SK-N-SH (cell line): ENCODE measurements at regions not wholly inside any gene's neighbourhood (a gene's known extent, or its start where the extent isn't known, plus 50 kb on each side); places are given as distances from the start of the nearest gene placed in this dataset.
A peak's percentile ranks its signal among the peaks of the same experiment; 100 is the strongest.

Source experiments
- CTCF ChIA-PET: fragments of 300-600, 350-600 bp; formaldehyde crosslinking; extraction: SDS; loops from one replicate; lab custom pipeline; 2021; lab: Yijun Ruan, JAX
- POLR2A ChIA-PET: fragments of 350-600 bp; sonication (Branson Sonifier 250); formaldehyde crosslinking; extraction: SDS; loops from one replicate; lab custom pipeline; 2020; ENCODE audit warnings: antibody characterized with exemption, inconsistent platforms; lab: Yijun Ruan, JAX
- DNase-seq: peaks from one replicate; pipeline ENCODE4 v3.0.0; 2012
- H2AFZ ChIP-seq: fragments of 200-600 bp; sonication (generic); 2 replicates; pipeline ENCODE4 v1.8.1; 2016; ENCODE audit warnings: antibody characterized with exemption, mild to moderate bottlenecking, low read depth
- H3F3A ChIP-seq: fragments of 200-600 bp; sonication (generic); replicated peaks from 2 replicates; pipeline ENCODE3; 2016; ENCODE audit warnings: antibody characterized with exemption, mild to moderate bottlenecking; ENCODE audit not compliant: insufficient read depth
- H3K27ac ChIP-seq, 2 experiments: fragments of 200-500 bp in 1 of 2; fragments of 200-600 bp in 1 of 2; sonication (Bioruptor generic) in 1 of 2; sonication (generic), shearing (Covaris generic) in 1 of 2; 2 replicates each; pipeline versions ENCODE4 v1.5.1 to v1.6.1; 2014 to 2016; ENCODE audit warnings: low read depth in 2 of 2, inconsistent platforms in 1 of 2, low read length in 1 of 2, mild to moderate bottlenecking in 1 of 2, mixed read lengths in 1 of 2
- H3K27me3 ChIP-seq: fragments of 200-600 bp; sonication (generic), shearing (Covaris generic); 2 replicates; pipeline ENCODE4 v1.6.1; 2016; ENCODE audit warnings: mixed run types; ENCODE audit not compliant: insufficient read depth
- H3K36me3 ChIP-seq, 2 experiments: fragments of 200-500 bp in 1 of 2; fragments of 200-600 bp in 1 of 2; sonication (Bioruptor generic) in 1 of 2; sonication (generic) in 1 of 2; replicated peaks in 1 of 2; 2 replicates each; pipeline versions ENCODE3 to v1.5.1; 2014 to 2016; ENCODE audit warnings: low read length in 1 of 2, mild to moderate bottlenecking in 1 of 2; ENCODE audit not compliant: insufficient read depth in 2 of 2, control insufficient read depth in 1 of 2
- H3K4me1 ChIP-seq, 2 experiments: fragments of 200-500 bp in 1 of 2; fragments of 200-600 bp in 1 of 2; sonication (Bioruptor generic) in 1 of 2; sonication (generic), shearing (Covaris generic) in 1 of 2; 2 replicates each; pipeline versions ENCODE4 v1.5.1 to v1.6.1; 2014 to 2016; ENCODE audit warnings: low read depth in 1 of 2, low read length in 1 of 2, mixed run types in 1 of 2; ENCODE audit not compliant: insufficient read depth in 2 of 2, control insufficient read depth in 1 of 2
- H3K4me2 ChIP-seq: fragments of 200-600 bp; sonication (generic), shearing (Covaris generic); 2 replicates; pipeline ENCODE4 v1.6.1; 2017; ENCODE audit warnings: mixed run types
- H3K4me3 ChIP-seq, 2 experiments: fragments of 200-500 bp in 1 of 2; fragments of 200-600 bp in 1 of 2; sonication (Bioruptor generic) in 1 of 2; sonication (generic), shearing (Covaris generic) in 1 of 2; 2 replicates each; pipeline versions ENCODE4 v1.5.1 to v1.8.1; 2014 to 2016; ENCODE audit warnings: low read depth in 2 of 2, inconsistent platforms in 1 of 2, low read length in 1 of 2, mild to moderate bottlenecking in 1 of 2, mixed read lengths in 1 of 2, moderate library complexity in 1 of 2
- H3K79me2 ChIP-seq: fragments of 200-600 bp; sonication (generic); 2 replicates; pipeline ENCODE4 v1.8.1; 2017; ENCODE audit warnings: mild to moderate bottlenecking; ENCODE audit not compliant: insufficient read depth
- H3K9ac ChIP-seq: fragments of 200-600 bp; sonication (generic); 2 replicates; pipeline ENCODE4 v1.6.1; 2017; ENCODE audit warnings: mixed run types
- H3K9me2 ChIP-seq: fragments of 200-600 bp; sonication (generic); 2 replicates; pipeline ENCODE4 v1.6.1; 2017; ENCODE audit warnings: mixed run types
- H3K9me3 ChIP-seq: fragments of 200-600 bp; sonication (generic); 2 replicates; pipeline ENCODE4 v1.6.1; 2017; ENCODE audit warnings: mixed run types, mild to moderate bottlenecking, moderate library complexity
- H4K20me1 ChIP-seq: fragments of 200-600 bp; sonication (generic); 2 replicates; pipeline ENCODE4 v1.6.1; 2017; ENCODE audit warnings: mild to moderate bottlenecking, mixed run types; ENCODE audit not compliant: insufficient read depth
- ELF1 ChIP-seq: IDR thresholded peaks from 2 replicates; pipeline ENCODE4 v1.4.0; 2012
- EP300 ChIP-seq, 2 experiments: IDR thresholded peaks; 2 replicates each; pipeline versions ENCODE4 v1.4.0 to v1.6.1; 2012; ENCODE audit warnings: borderline replicate concordance in 1 of 2, low read depth in 1 of 2, low read length in 1 of 2
- FOXJ3 ChIP-seq: sonication (generic); formaldehyde crosslinking; IDR thresholded peaks from 2 replicates; pipeline ENCODE4 v1.5.1; 2020; ENCODE audit warnings: mild to moderate bottlenecking, missing genetic modification reagents
- GABPA ChIP-seq: IDR thresholded peaks from 2 replicates; pipeline ENCODE4 v1.4.0; 2012; ENCODE audit warnings: low read depth, mild to moderate bottlenecking
- IRF3 ChIP-seq: fragments of 150-350 bp; IDR thresholded peaks from 2 replicates; pipeline ENCODE4 v1.6.1; 2016; ENCODE audit warnings: mild to moderate bottlenecking, low read depth, low read length
- JUND ChIP-seq: IDR thresholded peaks from 2 replicates; pipeline ENCODE4 v1.4.0; 2012
- POLR2AphosphoS5 ChIP-seq: IDR thresholded peaks from 2 replicates; pipeline ENCODE4 v1.6.1; 2012; ENCODE audit warnings: low read depth, low read length
- RAD21 ChIP-seq: IDR thresholded peaks from 2 replicates; pipeline ENCODE4 v1.6.1; 2012; ENCODE audit warnings: mild to moderate bottlenecking, low read length
- RCOR1 ChIP-seq: fragments of 150-350 bp; IDR thresholded peaks from 2 replicates; pipeline ENCODE4 v1.6.1; 2017; ENCODE audit warnings: antibody characterized with exemption, low read length
- RFX5 ChIP-seq: IDR thresholded peaks from 2 replicates; pipeline ENCODE4 v1.6.1; 2012; ENCODE audit warnings: mild to moderate bottlenecking, improper control_type of control experiment, low read length
- SMC3 ChIP-seq: IDR thresholded peaks from 2 replicates; pipeline ENCODE4 v1.6.1; 2012; ENCODE audit warnings: low read depth, low read length, improper control_type of control experiment
- TEAD4 ChIP-seq: IDR thresholded peaks from 2 replicates; pipeline ENCODE4 v1.4.0; 2012; ENCODE audit warnings: mild to moderate bottlenecking, borderline replicate concordance; ENCODE audit not compliant: insufficient read depth
- USF2 ChIP-seq: fragments of 150-350 bp; IDR thresholded peaks from 2 replicates; pipeline ENCODE4 v1.6.1; 2017; ENCODE audit warnings: antibody characterized with exemption, low read length, low read depth, borderline replicate concordance
- WGBS: methylation state at CpG from one replicate; pipeline ENCODE4 v1.1.6; 2017; ENCODE audit warnings: low lambda C conversion rate; 5-methylcytosine and 5-hydroxymethylcytosine counted together
- TF ChIP-seq, protein P1 (sequence below): fragments of 200-600 bp; sonication (generic); IDR thresholded peaks from 2 replicates; pipeline ENCODE4 v1.6.1; 2017; ENCODE audit warnings: antibody characterized with exemption, mild to moderate bottlenecking, moderate library complexity

DNA sequence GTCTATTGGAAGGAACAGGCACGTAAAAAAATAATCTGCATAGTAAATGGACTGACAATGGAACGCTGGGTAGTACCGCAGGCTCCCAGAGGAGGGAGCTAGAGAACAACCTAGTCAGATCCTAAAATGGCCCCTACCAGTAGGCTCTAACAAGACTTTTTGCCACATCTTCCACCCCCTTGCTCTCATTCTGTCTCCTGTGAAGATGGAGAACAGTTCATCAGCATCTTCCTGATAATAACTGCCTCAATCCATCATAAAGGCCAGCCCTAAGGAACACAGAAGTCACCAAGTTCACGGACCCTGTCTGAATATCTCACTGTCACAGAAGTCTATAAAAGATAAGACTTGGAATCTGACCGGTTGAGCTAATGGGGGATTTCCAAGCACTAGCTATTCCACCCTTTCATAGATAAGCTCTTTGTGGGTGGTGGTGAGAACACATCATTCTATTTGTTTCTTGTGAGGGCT is 133.4 kb downstream of the SLC1A3 start:
- peaks cover 22% of the 10 kb centered on the region; the same call in 1 of the 2 replicates for H3K27me3 ChIP-seq
- no peaks in the 10 kb centered on the region for H3K9me2 ChIP-seq
- DNase-seq: peak; percentile 57
- POLR2A ChIA-PET: no interaction called here
- H4K20me1 ChIP-seq: no peaks in the 10 kb centered on the region
- no peaks in the 10 kb centered on the region for H3K36me3 ChIP-seq
- WGBS: 24% methylated on average over 5 of the region's 5 CpGs
- H3K79me2 ChIP-seq: no peaks in the 10 kb centered on the region
- no peak overlapping the region for H3K27ac ChIP-seq
- H3F3A ChIP-seq: no peaks in the 10 kb centered on the region
- CTCF ChIA-PET: interaction anchor here (0.6 to 3.0 kb wide), 11 partner anchors 9 to 1006 kb away, joined by 3 to 18 read pairs (median 3); no protein-coding TSS in a partner anchor
- no peak overlapping the region for H3K9ac ChIP-seq
- H3K9me3 ChIP-seq: no peaks in the 10 kb centered on the region
- TF ChIP-seq RAD21 (peak; percentile 58), TEAD4 (no peak), RFX5 (no peak), SMC3 (peak; percentile 21; the same call in 1 of the 2 replicates), ELF1 (no peak), USF2 (no peak), JUND (no peak), GABPA (no peak), RCOR1 (no peak)
- TF ChIP-seq, protein P1, sequence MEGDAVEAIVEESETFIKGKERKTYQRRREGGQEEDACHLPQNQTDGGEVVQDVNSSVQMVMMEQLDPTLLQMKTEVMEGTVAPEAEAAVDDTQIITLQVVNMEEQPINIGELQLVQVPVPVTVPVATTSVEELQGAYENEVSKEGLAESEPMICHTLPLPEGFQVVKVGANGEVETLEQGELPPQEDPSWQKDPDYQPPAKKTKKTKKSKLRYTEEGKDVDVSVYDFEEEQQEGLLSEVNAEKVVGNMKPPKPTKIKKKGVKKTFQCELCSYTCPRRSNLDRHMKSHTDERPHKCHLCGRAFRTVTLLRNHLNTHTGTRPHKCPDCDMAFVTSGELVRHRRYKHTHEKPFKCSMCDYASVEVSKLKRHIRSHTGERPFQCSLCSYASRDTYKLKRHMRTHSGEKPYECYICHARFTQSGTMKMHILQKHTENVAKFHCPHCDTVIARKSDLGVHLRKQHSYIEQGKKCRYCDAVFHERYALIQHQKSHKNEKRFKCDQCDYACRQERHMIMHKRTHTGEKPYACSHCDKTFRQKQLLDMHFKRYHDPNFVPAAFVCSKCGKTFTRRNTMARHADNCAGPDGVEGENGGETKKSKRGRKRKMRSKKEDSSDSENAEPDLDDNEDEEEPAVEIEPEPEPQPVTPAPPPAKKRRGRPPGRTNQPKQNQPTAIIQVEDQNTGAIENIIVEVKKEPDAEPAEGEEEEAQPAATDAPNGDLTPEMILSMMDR: peak; percentile 74
- TF ChIP-seq, all 33 proteins: peak for 3
- Histone ChIP-seq H2AFZ (peak overlapping the region; percentile 58; the same call in 1 of the 2 replicates), H3K4me1 (peaks cover 0 to 9% of the 10 kb centered on the region in 2 experiments; a peak in 2 of 4 replicates), H3K4me3 (no peak overlapping the region; a peak in 1 of 4 replicates), H3K4me2 (no peak overlapping the region)

DNA sequence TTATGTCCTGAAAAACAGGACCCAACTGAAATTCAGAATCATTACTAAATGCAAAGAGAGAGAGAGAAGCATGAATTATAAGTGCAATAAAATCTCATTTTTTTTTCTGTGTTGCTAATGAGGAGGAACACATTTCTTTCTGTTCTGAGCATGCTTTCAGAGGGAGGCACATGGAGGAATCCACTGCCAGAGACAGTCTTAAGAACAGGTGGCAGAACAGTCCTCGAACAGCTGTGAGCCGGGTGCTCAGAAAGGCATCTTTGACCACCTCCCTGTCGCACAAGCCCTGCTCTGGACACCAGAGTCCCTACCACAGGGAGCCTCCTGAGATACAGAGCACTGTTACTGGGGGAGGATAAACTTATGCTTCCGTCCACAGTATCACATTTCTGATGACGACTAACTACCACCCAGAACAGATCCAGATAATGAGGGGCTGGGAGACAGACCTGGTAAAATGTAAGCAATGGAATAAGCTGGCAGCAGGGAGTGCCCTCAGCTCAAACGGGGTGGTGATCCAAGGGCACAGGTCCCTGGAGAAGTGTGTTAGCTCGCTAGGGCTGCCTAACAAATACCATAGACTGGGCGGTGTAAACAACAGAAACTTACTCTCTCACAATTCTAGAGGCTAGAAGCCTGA is 134.0 kb downstream of the SLC1A3 start:
- Histone ChIP-seq H2AFZ (0 out of 2 replicates have a peak overlapping the region, but pooled peaks have one; percentile 58), H3K9me2 (no peaks in the 10 kb centered on the region), H3K4me1 (peaks cover 0 to 15% of the 10 kb centered on the region in 2 experiments; a peak in 2 of 4 replicates), H3K4me2 (no peak overlapping the region), H3K4me3 (no peak overlapping the region), H3K27ac (no peak overlapping the region), H3F3A (no peaks in the 10 kb centered on the region), H4K20me1 (no peaks in the 10 kb centered on the region), H3K36me3 (no peaks in the 10 kb centered on the region), H3K27me3 (peaks cover 22% of the 10 kb centered on the region), H3K9ac (no peak overlapping the region), H3K9me3 (no peaks in the 10 kb centered on the region), H3K79me2 (no peaks in the 10 kb centered on the region)
- 44% methylated on average over 8 of the region's 8 CpGs for WGBS
- TF ChIP-seq POLR2AphosphoS5 (no peak), EP300 (IDR thresholded peaks at IDR 0.05; ENCODE audit: borderline replicate concordance in 1 of 2, low read depth in 1 of 2, low read length in 1 of 2) (no peak), USF2 (no peak), FOXJ3 (CRISPR knock-in tag) (no peak), SMC3 (no peak), IRF3 (no peak)
- ChIA-PET CTCF (interaction anchor here (0.6 to 3.0 kb wide), 10 partner anchors 9 to 1007 kb away, joined by 3 to 18 read pairs (median 3); no protein-coding TSS in a partner anchor), POLR2A (no interaction called here)
- no peak for DNase-seq
